Stimulated activated CD4-positive, alpha-beta T cell treated with anti-CD3 and anti-CD28 coated beads, Interleukin-2, amount 100 ng/mL, for 24 hours (primary cell): ENCODE measurements at regions not wholly inside any gene's neighbourhood (a gene's known extent, or its start where the extent isn't known, plus 50 kb on each side); places are given as distances from the start of the nearest gene placed in this dataset.
"Not testable (repeated sequence)": the region's sequence is repeated elsewhere in the genome, so short reads cannot be mapped to it uniquely, and the experiment has no call there.

Experiments used
- DNase-seq, 2 donors: peaks; one replicate each; pipeline ENCODE4 v3.0.0-alpha.2; 2020

DNA sequence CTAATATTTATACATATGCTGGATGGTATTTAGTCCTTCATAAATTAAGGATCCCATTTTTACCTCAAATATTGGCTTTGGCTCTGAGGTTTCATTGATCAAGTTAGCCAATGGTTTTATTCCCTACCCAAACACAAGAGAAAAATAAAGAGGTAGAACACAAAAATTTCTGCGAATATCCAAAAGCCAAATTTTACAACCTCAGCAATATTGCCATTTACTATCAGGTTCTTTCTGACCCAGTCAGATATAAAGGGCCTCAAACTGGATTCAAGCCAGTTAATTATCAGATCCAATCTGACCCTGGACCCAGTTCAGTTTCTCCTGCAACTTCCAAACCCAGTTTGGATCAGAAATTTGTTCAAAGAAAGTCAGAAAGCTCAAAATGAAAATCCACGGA is 998.1 kb downstream of the SI start:
- no peak for DNase-seq

GRCh38 chr3:164064298-164064697 is 1014.0 kb downstream of the SI start:
- no peak for DNase-seq

DNA sequence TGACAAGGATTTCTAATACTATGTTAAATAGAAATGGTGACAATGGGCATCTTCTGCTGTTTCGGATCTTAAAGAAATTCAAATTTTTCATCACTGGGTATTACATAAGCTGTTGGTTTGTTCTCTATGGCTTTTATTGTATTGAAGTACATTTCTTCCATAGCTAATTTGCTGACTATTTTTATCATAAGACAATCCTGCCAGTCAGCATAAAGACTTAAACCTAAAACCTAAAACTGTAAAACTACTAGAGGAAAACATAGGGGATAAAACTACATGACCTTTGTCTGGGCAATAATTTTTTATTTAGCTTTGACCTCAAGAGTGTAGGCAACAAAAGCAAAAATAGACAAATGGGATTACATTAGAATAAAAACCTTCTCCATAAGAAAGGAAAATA is 1017.4 kb downstream of the SI start:
- DNase-seq: no peak

DNA sequence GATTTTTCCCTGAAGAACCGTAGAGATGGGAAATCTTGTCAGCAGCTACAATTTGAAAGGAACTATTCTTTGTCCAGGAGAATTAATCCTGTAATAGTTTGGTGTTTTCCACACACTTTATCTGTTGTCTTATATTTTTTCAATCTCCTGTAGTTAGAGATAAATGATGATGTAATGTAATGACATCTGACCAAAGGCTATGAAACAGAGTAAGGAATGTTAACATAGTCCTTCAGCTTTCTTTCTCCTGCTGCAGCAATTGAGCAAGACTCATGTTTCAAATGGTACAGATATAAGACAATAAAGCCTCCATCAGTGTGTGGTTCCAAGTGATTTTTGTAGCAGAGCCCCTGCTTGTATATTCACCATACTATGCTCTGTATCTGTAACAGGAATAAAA is 1028.4 kb downstream of the SI start:
- DNase-seq: no peak

- no peak for DNase-seq
These were observed 1029.8 kb downstream of the SI start for GRCh38 chr3:164048451-164048850.

GRCh38 chr3:164040991-164041390 is 1037.3 kb downstream of the SI start:
- no peak for DNase-seq

- DNase-seq: no peak
These were observed 1048.1 kb downstream of the SI start for GRCh38 chr3:164030194-164030593.

- DNase-seq: no peak
These were observed 1053.5 kb downstream of the SI start for GRCh38 chr3:164024786-164025185.

DNA sequence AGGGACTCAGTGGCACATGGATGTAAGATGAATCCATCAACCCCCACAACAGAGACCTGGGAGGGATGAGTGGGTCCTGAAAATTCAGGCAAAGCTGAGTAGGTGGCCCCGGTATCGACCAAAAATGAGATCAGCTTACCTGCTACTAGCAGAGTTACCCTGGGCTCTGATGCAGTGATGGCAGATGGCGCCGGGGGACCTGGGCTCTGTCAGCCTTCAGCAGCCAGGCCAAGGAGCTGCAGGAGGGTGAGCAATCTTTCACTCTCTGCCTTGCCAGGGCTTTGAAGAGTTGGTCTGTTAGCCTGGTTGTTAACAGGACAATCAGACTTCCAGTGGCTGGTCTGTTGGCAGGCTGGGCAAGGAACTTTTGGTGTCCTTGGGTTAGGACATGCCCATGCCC is 1054.8 kb downstream of the SI start:
- DNase-seq: no peak

GRCh38 chr3:164018500-164018899 is 1059.8 kb downstream of the SI start:
- DNase-seq: no peak

GRCh38 chr3:164007765-164008164 is 1070.5 kb downstream of the SI start:
- no peak for DNase-seq

DNA sequence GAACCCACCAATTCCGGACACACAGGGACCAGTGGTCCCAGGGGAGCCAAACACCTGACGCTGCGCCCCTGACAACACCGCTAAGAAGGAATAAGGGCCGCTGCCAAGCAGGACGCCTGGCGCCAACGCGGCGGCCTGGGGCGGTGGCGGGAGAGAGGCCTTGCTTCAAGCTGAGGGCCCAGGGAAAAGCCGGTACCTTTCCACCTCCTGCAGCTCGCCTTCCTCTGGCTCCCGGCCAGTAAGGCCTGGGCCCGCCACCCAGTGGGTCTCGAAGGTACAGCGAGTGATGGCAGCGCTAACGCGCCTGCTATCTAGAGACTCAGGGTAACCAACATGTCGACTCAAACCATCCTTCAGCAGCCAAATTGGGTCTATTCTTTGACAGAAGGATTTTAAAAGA is 1074.1 kb downstream of the SI start:
- no peak for DNase-seq

DNA sequence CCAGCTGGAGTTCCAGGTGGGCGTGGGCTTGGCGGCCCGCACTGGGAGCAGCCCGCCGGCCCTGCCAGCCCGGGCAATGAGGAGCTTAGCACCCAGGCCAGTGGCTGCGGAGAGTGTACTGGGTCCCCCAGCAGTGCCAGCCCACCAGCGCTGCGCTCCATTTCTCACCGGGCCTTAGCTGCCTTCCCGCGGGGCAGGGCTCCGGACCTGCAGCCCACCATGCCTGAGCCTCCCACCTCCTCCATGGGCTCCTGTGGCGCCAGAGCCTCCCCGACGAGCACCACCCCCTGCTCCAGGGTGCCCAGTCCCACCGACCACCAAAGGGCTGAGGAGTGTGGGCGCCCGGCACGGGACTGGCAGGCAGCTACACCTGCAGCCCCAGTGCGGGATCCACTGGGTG is 1075.3 kb downstream of the SI start:
- not testable (repeated sequence) for DNase-seq

GRCh38 chr3:163983940-163984339 is 1094.4 kb downstream of the SI start:
- DNase-seq: no peak

DNA sequence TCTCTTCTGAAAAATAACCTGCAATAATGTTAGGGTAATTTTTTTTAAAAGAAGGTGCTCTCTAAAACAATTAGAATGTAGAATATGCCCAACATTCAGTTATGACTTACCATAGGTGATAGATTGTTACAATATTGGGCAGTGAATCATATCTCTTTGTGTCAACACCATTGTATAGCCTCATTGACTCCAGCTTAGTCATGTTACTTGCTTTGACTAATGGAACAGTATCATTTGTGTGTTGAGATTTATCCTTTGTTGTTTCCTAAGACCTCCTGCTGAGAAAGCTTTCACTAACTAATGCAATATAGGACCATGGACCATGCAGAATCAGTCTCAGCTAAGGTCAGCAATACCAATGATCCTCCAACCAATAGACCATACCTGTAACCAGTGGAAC is 1106.4 kb downstream of the SI start:
- DNase-seq: no peak

GRCh38 chr3:163957072-163957471 is 1121.2 kb downstream of the SI start:
- no peak for DNase-seq

DNA sequence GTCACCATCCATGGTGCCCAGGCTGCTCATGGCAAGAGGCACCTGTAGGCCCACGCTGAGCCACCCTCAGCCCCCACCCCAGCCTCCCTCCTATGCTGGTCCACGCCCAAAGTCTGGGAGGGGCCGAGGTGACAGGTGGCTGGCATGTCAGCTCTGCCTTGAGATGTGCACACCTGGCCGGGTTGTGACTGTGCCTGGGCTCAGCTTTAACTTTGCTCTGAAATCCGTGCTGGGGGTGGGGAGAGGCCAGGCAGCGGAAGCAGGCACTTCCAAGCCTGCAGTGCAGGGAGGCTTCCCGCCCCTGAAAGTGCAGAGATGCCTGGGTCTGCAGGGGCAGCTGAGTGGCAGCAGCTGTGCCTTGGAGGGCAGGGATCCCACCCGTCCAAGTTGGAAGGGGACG is 1124.8 kb downstream of the SI start:
- no peak for DNase-seq

- no peak for DNase-seq
These were observed 1125.8 kb downstream of the SI start for GRCh38 chr3:163952499-163952898.

- DNase-seq: no peak
These were observed 1126.8 kb downstream of the SI start for GRCh38 chr3:163951397-163951987.

DNA sequence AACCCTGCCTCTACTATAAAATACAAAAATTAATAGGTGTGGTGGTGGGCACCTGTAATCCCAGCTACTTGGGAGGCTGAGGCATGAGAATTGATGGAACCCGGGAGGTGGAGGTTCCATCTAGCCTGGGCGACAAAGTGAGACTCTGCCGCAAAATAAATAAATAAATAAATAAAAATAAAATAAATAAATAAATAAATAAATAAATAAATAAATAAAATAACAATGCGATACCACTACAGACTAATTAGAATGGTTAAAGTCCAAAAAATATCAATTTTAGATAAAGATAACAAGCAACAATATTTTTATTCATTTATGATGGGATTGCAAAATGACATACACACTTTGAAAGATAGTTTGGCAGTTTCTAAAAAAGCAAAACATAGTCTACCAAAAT is 1131.5 kb downstream of the SI start:
- no peak for DNase-seq

- DNase-seq: no peak
These were observed 1134.6 kb downstream of the SI start for GRCh38 chr3:163943664-163944063.

DNA sequence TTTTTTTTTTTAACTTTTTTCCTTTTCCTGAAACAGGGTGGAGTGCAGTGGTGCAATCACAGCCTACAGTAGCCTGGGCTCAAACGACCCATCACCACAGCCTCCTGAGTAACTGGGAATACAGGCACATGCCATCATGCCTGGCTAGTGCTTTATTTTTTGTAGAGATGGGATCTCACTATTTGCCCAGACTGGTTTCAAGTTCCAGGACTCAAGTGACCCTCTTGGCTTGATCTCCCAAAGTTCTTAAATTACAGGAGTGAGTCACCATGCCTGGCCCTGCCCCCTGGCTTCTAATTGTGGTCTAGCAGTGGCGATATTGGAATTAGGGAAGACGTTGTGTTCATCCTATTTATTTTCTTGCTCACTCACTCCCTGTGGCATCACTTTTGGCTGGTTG is 1138.4 kb downstream of the SI start:
- no peak for DNase-seq

DNA sequence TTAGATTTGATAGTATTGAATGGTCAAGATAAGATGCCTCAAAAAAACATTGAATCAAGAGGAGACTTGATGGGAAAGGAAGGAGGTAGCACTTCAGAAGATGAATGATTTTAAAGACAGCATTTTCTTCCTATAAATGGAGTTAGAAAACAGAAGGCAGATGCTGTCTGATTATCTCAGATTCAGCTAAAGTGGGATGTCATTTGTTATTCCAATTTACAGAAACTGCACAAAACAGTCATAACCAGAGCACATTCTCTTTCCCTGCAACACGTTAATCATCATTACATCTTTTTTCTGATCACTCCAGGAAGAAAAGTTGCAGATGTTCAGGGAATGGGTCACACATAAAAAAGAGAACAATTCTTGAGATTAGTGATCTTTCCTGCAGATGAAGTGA is 1141.8 kb downstream of the SI start:
- no peak for DNase-seq

DNA sequence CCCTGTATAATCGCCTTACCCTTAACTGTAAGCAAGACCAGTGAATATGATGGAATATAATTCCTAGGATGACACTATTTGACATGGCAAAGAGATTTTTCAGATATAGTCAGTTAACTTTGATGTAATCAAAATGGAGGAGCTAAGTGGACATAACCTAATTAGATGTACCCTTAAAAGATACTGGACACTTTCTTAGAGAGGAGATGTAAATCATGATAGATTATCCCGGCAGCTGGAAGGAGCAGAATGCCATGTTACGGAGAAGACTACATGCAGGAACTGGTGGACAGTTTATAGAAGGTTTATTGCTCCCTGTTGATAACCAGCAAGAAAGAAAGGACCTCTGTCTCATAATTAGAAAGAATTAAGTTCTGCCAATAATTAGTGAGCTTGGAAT is 1142.9 kb downstream of the SI start:
- no peak for DNase-seq

- no peak for DNase-seq
These were observed 1149.1 kb downstream of the SI start for GRCh38 chr3:163929069-163929652.
